ENCODE measurements at regions not wholly inside any gene's neighbourhood (a gene's known extent, or its start where the extent isn't known, plus 50 kb on each side); places are given as distances from the start of the nearest gene placed in this dataset.

GRCh38 chr17:54277868-54278267 is 455.1 kb downstream of the KIF2B start:
- ChIA-PET CTCF (no interaction called here), POLR2A (no interaction called here)
- H3K4me2 ChIP-seq (replicated peaks; ENCODE audit: low read depth, low read length, poor library complexity, severe bottlenecking), result no peak overlapping the region
- Mint-ChIP-seq H3K27ac (no peak overlapping the region), H3K4me1 (no peaks in the 10 kb centered on the region), H3K27me3 (no peaks in the 10 kb centered on the region), H3K4me3 (no peak overlapping the region), H3K9me3 (ENCODE audit: insufficient read depth) (peaks cover 5% of the 10 kb centered on the region)
- TF ChIP-seq EZH2 (IDR thresholded peaks at IDR 0.05; ENCODE audit: borderline replicate concordance, insufficient read depth, low read depth, low read length, poor library complexity, severe bottlenecking), result no peak
- TF ChIP-seq, protein P1, sequence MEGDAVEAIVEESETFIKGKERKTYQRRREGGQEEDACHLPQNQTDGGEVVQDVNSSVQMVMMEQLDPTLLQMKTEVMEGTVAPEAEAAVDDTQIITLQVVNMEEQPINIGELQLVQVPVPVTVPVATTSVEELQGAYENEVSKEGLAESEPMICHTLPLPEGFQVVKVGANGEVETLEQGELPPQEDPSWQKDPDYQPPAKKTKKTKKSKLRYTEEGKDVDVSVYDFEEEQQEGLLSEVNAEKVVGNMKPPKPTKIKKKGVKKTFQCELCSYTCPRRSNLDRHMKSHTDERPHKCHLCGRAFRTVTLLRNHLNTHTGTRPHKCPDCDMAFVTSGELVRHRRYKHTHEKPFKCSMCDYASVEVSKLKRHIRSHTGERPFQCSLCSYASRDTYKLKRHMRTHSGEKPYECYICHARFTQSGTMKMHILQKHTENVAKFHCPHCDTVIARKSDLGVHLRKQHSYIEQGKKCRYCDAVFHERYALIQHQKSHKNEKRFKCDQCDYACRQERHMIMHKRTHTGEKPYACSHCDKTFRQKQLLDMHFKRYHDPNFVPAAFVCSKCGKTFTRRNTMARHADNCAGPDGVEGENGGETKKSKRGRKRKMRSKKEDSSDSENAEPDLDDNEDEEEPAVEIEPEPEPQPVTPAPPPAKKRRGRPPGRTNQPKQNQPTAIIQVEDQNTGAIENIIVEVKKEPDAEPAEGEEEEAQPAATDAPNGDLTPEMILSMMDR (IDR thresholded peaks at IDR 0.05), result no peak
- no peaks in the 10 kb centered on the region for H3K79me2 ChIP-seq (ENCODE audit: control insufficient read depth, insufficient read depth, low read length)
- no peak overlapping the region for H3K9ac ChIP-seq (ENCODE audit: low read length)
- H3K9me3 ChIP-seq (ENCODE audit: control extremely low read depth in 1 of 3, control insufficient read depth in 2 of 3, insufficient read depth in 1 of 3, low read length in 2 of 3), result no peaks in the 10 kb centered on the region
- no peaks in the 10 kb centered on the region for H4K20me1 ChIP-seq (ENCODE audit: control insufficient read depth, insufficient read depth, low read length, poor library complexity, severe bottlenecking)
- intact Hi-C loops (cut with micrococcal nuclease), result no loop called here
- ATAC-seq (ENCODE audit: low read depth) (no peak), DNase-seq (no peak)
- no peak overlapping the region for H3K27ac ChIP-seq (ENCODE audit: low read length in 2 of 2)
- no peaks in the 10 kb centered on the region for H3K4me1 ChIP-seq (ENCODE audit: control insufficient read depth in 2 of 2, insufficient read depth in 2 of 2, low read length in 2 of 2)
- H3K4me3 ChIP-seq (ENCODE audit: control extremely low read depth in 1 of 5, extremely low read depth in 1 of 5, insufficient read depth in 1 of 5, low read depth in 2 of 5, low read length in 4 of 5), result no peak overlapping the region
- H3K36me3 ChIP-seq (replicated peaks in 1 of 2; ENCODE audit: control extremely low read depth in 1 of 2, control insufficient read depth in 1 of 2, extremely low read depth in 1 of 2, insufficient read depth in 2 of 2, low read length in 1 of 2), result no peaks in the 10 kb centered on the region
- no peak overlapping the region for H2AFZ ChIP-seq (ENCODE audit: insufficient read depth, low read depth, low read length, poor library complexity, severe bottlenecking)
- H3K27me3 ChIP-seq (replicated peaks in 1 of 4; ENCODE audit: control extremely low read depth in 1 of 4, control insufficient read depth in 3 of 4, insufficient read depth in 4 of 4, low read length in 3 of 4), result no peaks in the 10 kb centered on the region

DNA sequence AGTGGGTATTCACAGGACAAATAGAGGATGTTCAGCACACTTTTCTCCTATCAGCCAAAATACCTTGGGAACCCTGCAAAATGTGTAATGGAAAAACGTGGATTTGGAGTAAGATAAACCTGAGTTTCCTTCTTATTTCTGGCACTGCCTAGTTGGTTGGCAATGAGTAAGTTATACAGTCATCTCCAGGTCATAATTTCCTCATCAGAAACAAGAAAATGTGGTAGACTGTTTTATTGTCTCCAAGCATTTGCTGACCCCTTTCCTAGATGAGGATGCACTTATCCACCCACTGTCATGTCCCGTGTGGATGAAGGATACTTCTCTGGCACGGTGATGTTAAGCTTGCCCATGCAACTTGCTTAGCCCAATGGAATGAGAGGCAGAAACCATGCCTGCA is 458.0 kb downstream of the KIF2B start:
- POLR2A ChIA-PET, result no interaction called here
- H3K27me3 Mint-ChIP-seq, result no peaks in the 10 kb centered on the region
- H4K20me1 ChIP-seq (ENCODE audit: control insufficient read depth, insufficient read depth, low read length, poor library complexity, severe bottlenecking), result no peaks in the 10 kb centered on the region
- ATAC-seq (ENCODE audit: low read depth) (no peak), DNase-seq (no peak)
- no peak overlapping the region for H3K4me2 ChIP-seq (replicated peaks; ENCODE audit: low read depth, low read length, poor library complexity, severe bottlenecking)
- no peaks in the 10 kb centered on the region for H3K4me1 ChIP-seq (ENCODE audit: control insufficient read depth in 2 of 2, insufficient read depth in 2 of 2, low read length in 2 of 2)
- no peaks in the 10 kb centered on the region for H3K9me3 ChIP-seq (ENCODE audit: control extremely low read depth in 1 of 3, control insufficient read depth in 2 of 3, insufficient read depth in 1 of 3, low read length in 2 of 3)
- no peaks in the 10 kb centered on the region for H3K79me2 ChIP-seq (ENCODE audit: control insufficient read depth, insufficient read depth, low read length)
- H2AFZ ChIP-seq (ENCODE audit: insufficient read depth, low read depth, low read length, poor library complexity, severe bottlenecking), result no peak overlapping the region
- TF ChIP-seq, protein P1 (IDR thresholded peaks at IDR 0.05), result no peak
- no peak for TF ChIP-seq EZH2 (IDR thresholded peaks at IDR 0.05; ENCODE audit: borderline replicate concordance, insufficient read depth, low read depth, low read length, poor library complexity, severe bottlenecking)
- intact Hi-C loops (cut with micrococcal nuclease), result no loop called here
- H3K4me3 ChIP-seq (ENCODE audit: control extremely low read depth in 1 of 5, extremely low read depth in 1 of 5, insufficient read depth in 1 of 5, low read depth in 2 of 5, low read length in 4 of 5), result no peak overlapping the region
- no peaks in the 10 kb centered on the region for H3K4me1 Mint-ChIP-seq
- H3K27me3 ChIP-seq (replicated peaks in 1 of 4; ENCODE audit: control extremely low read depth in 1 of 4, control insufficient read depth in 3 of 4, insufficient read depth in 4 of 4, low read length in 3 of 4), result no peaks in the 10 kb centered on the region
- H3K27ac ChIP-seq (ENCODE audit: low read length in 2 of 2), result no peak overlapping the region
- H3K9me3 Mint-ChIP-seq (ENCODE audit: insufficient read depth), result peaks cover 5% of the 10 kb centered on the region
- H3K27ac Mint-ChIP-seq, result no peak overlapping the region
- no peaks in the 10 kb centered on the region for H3K36me3 ChIP-seq (replicated peaks in 1 of 2; ENCODE audit: control extremely low read depth in 1 of 2, control insufficient read depth in 1 of 2, extremely low read depth in 1 of 2, insufficient read depth in 2 of 2, low read length in 1 of 2)
- CTCF ChIA-PET, result no interaction called here
- no peak overlapping the region for H3K9ac ChIP-seq (ENCODE audit: low read length)
- no peak overlapping the region for H3K4me3 Mint-ChIP-seq
- WGBS (ENCODE audit: insufficient coverage), result 80% methylated on average over 1 of the region's 3 CpGs
